ENCODE measurements at regions not wholly inside any gene's neighbourhood (a gene's known extent, or its start where the extent isn't known, plus 50 kb on each side); places are given as distances from the start of the nearest gene placed in this dataset.
"Not testable (repeated sequence)": the region's sequence is repeated elsewhere in the genome, so short reads cannot be mapped to it uniquely, and the experiment has no call there.

- peaks cover 0 to 4% of the 10 kb centered on the region in 2 donors for H3K9me3 ChIP-seq (ENCODE audit: control insufficient read depth in 2 of 2, insufficient read depth in 1 of 2, low read depth in 1 of 2, low read length in 1 of 2)
- H3K4me1 ChIP-seq (ENCODE audit: control insufficient read depth in 2 of 2, insufficient read depth in 2 of 2, low read length in 1 of 2): no peaks in the 10 kb centered on the region
- 28 to 42% methylated on average over 4 of the region's 4 CpGs for WGBS, 2 donors
- H3K27ac ChIP-seq (ENCODE audit: low read depth in 2 of 2, low read length in 1 of 2): no peak overlapping the region
- no peaks in the 10 kb centered on the region for H3K27me3 ChIP-seq (ENCODE audit: control insufficient read depth in 1 of 2, insufficient read depth in 2 of 2, low read length in 2 of 2)
- H3K4me3 ChIP-seq (ENCODE audit: low read depth in 1 of 2, low read length in 2 of 2): no peak overlapping the region
- H3K36me3 ChIP-seq (ENCODE audit: control insufficient read depth in 2 of 2, insufficient read depth in 2 of 2, low read length in 1 of 2): no peaks in the 10 kb centered on the region
Observed at GRCh38 chr5:9820691-9821449, 190.7 kb upstream of the TAS2R1 start.

GRCh38 chr5:9818340-9818845, 188.2 kb upstream of the TAS2R1 start:
- H3K4me1 ChIP-seq (ENCODE audit: control insufficient read depth in 2 of 2, insufficient read depth in 2 of 2, low read length in 1 of 2): no peaks in the 10 kb centered on the region
- WGBS, 2 donors: 85 to 90% methylated on average over 2 of the region's 2 CpGs
- H3K9me3 ChIP-seq (ENCODE audit: control insufficient read depth in 2 of 2, insufficient read depth in 1 of 2, low read depth in 1 of 2, low read length in 1 of 2): peaks cover 0 to 4% of the 10 kb centered on the region in 2 donors
- H3K27me3 ChIP-seq (ENCODE audit: control insufficient read depth in 1 of 2, insufficient read depth in 2 of 2, low read length in 2 of 2): no peaks in the 10 kb centered on the region
- no peaks in the 10 kb centered on the region for H3K36me3 ChIP-seq (ENCODE audit: control insufficient read depth in 2 of 2, insufficient read depth in 2 of 2, low read length in 1 of 2)
- H3K27ac ChIP-seq (ENCODE audit: low read depth in 2 of 2, low read length in 1 of 2): no peak overlapping the region
- H3K4me3 ChIP-seq (ENCODE audit: low read depth in 1 of 2, low read length in 2 of 2): no peak overlapping the region

GRCh38 chr5:9817819-9818218, 187.7 kb upstream of the TAS2R1 start:
- 70 to 74% methylated on average over 4 of the region's 4 CpGs for WGBS, 2 donors
- Histone ChIP-seq H3K4me1 (ENCODE audit: control insufficient read depth in 2 of 2, insufficient read depth in 2 of 2, low read length in 1 of 2) (no peaks in the 10 kb centered on the region), H3K27me3 (ENCODE audit: control insufficient read depth in 1 of 2, insufficient read depth in 2 of 2, low read length in 2 of 2) (no peaks in the 10 kb centered on the region), H3K36me3 (ENCODE audit: control insufficient read depth in 2 of 2, insufficient read depth in 2 of 2, low read length in 1 of 2) (no peaks in the 10 kb centered on the region), H3K9me3 (ENCODE audit: control insufficient read depth in 2 of 2, insufficient read depth in 1 of 2, low read depth in 1 of 2, low read length in 1 of 2) (peaks cover 0 to 4% of the 10 kb centered on the region in 2 donors), H3K27ac (ENCODE audit: low read depth in 2 of 2, low read length in 1 of 2) (no peak overlapping the region), H3K4me3 (ENCODE audit: low read depth in 1 of 2, low read length in 2 of 2) (no peak overlapping the region)

GRCh38 chr5:9815051-9815450, 184.9 kb upstream of the TAS2R1 start:
- no peaks in the 10 kb centered on the region for H3K36me3 ChIP-seq (ENCODE audit: control insufficient read depth in 2 of 2, insufficient read depth in 2 of 2, low read length in 1 of 2)
- peaks cover 0 to 4% of the 10 kb centered on the region in 2 donors for H3K9me3 ChIP-seq (ENCODE audit: control insufficient read depth in 2 of 2, insufficient read depth in 1 of 2, low read depth in 1 of 2, low read length in 1 of 2)
- WGBS, 2 donors: 39 to 48% methylated on average over 1 of the region's 1 CpG
- no peak overlapping the region for H3K27ac ChIP-seq (ENCODE audit: low read depth in 2 of 2, low read length in 1 of 2)
- no peaks in the 10 kb centered on the region for H3K4me1 ChIP-seq (ENCODE audit: control insufficient read depth in 2 of 2, insufficient read depth in 2 of 2, low read length in 1 of 2)
- no peak overlapping the region for H3K4me3 ChIP-seq (ENCODE audit: low read depth in 1 of 2, low read length in 2 of 2)
- H3K27me3 ChIP-seq (ENCODE audit: control insufficient read depth in 1 of 2, insufficient read depth in 2 of 2, low read length in 2 of 2): no peaks in the 10 kb centered on the region

GRCh38 chr5:9813305-9813704, 183.2 kb upstream of the TAS2R1 start:
- no peak overlapping the region for H3K27ac ChIP-seq (ENCODE audit: low read depth in 2 of 2, low read length in 1 of 2)
- no peaks in the 10 kb centered on the region for H3K4me1 ChIP-seq (ENCODE audit: control insufficient read depth in 2 of 2, insufficient read depth in 2 of 2, low read length in 1 of 2)
- peaks cover 0 to under 1% of the 10 kb centered on the region in 2 donors for H3K9me3 ChIP-seq (ENCODE audit: control insufficient read depth in 2 of 2, insufficient read depth in 1 of 2, low read depth in 1 of 2, low read length in 1 of 2)
- no peaks in the 10 kb centered on the region for H3K36me3 ChIP-seq (ENCODE audit: control insufficient read depth in 2 of 2, insufficient read depth in 2 of 2, low read length in 1 of 2)
- no peaks in the 10 kb centered on the region for H3K27me3 ChIP-seq (ENCODE audit: control insufficient read depth in 1 of 2, insufficient read depth in 2 of 2, low read length in 2 of 2)
- WGBS, 2 donors: 67 to 69% methylated on average over 1 of the region's 1 CpG
- H3K4me3 ChIP-seq (ENCODE audit: low read depth in 1 of 2, low read length in 2 of 2): no peak overlapping the region

GRCh38 chr5:9807366-9807765, 177.2 kb upstream of the TAS2R1 start:
- not testable (repeated sequence) for H3K36me3 ChIP-seq (ENCODE audit: control insufficient read depth in 2 of 2, insufficient read depth in 2 of 2, low read length in 1 of 2); H3K4me1 ChIP-seq (ENCODE audit: control insufficient read depth in 2 of 2, insufficient read depth in 2 of 2, low read length in 1 of 2); H3K9me3 ChIP-seq (ENCODE audit: control insufficient read depth in 2 of 2, insufficient read depth in 1 of 2, low read depth in 1 of 2, low read length in 1 of 2); H3K27ac ChIP-seq (ENCODE audit: low read depth in 2 of 2, low read length in 1 of 2); H3K27me3 ChIP-seq (ENCODE audit: control insufficient read depth in 1 of 2, insufficient read depth in 2 of 2, low read length in 2 of 2); H3K4me3 ChIP-seq (ENCODE audit: low read depth in 1 of 2, low read length in 2 of 2)
- 88 to 89% methylated on average over 1 of the region's 1 CpG for WGBS, 2 donors

- no peaks in the 10 kb centered on the region for H3K36me3 ChIP-seq (ENCODE audit: control insufficient read depth in 2 of 2, insufficient read depth in 2 of 2, low read length in 1 of 2)
- peaks cover 0 to 1% of the 10 kb centered on the region in 2 donors for H3K9me3 ChIP-seq (ENCODE audit: control insufficient read depth in 2 of 2, insufficient read depth in 1 of 2, low read depth in 1 of 2, low read length in 1 of 2)
- no peaks in the 10 kb centered on the region for H3K4me1 ChIP-seq (ENCODE audit: control insufficient read depth in 2 of 2, insufficient read depth in 2 of 2, low read length in 1 of 2)
- H3K4me3 ChIP-seq (ENCODE audit: low read depth in 1 of 2, low read length in 2 of 2): no peak overlapping the region
- no peaks in the 10 kb centered on the region for H3K27me3 ChIP-seq (ENCODE audit: control insufficient read depth in 1 of 2, insufficient read depth in 2 of 2, low read length in 2 of 2)
- WGBS, 2 donors: 87 to 90% methylated on average over 2 of the region's 2 CpGs
- no peak overlapping the region for H3K27ac ChIP-seq (ENCODE audit: low read depth in 2 of 2, low read length in 1 of 2)
Observed at GRCh38 chr5:9801908-9802307, 171.8 kb upstream of the TAS2R1 start.

- H3K9me3 ChIP-seq (ENCODE audit: control insufficient read depth in 2 of 2, insufficient read depth in 1 of 2, low read depth in 1 of 2, low read length in 1 of 2): peaks cover 0 to 2% of the 10 kb centered on the region in 2 donors
- H3K4me1 ChIP-seq (ENCODE audit: control insufficient read depth in 2 of 2, insufficient read depth in 2 of 2, low read length in 1 of 2): no peaks in the 10 kb centered on the region
- no peak overlapping the region for H3K4me3 ChIP-seq (ENCODE audit: low read depth in 1 of 2, low read length in 2 of 2)
- H3K36me3 ChIP-seq (ENCODE audit: control insufficient read depth in 2 of 2, insufficient read depth in 2 of 2, low read length in 1 of 2): no peaks in the 10 kb centered on the region
- no peak overlapping the region for H3K27ac ChIP-seq (ENCODE audit: low read depth in 2 of 2, low read length in 1 of 2)
- no peaks in the 10 kb centered on the region for H3K27me3 ChIP-seq (ENCODE audit: control insufficient read depth in 1 of 2, insufficient read depth in 2 of 2, low read length in 2 of 2)
- 19 to 32% methylated on average over 4 of the region's 4 CpGs for WGBS, 2 donors
Observed at GRCh38 chr5:9799606-9800005, 169.5 kb upstream of the TAS2R1 start.

- H3K4me3 ChIP-seq (ENCODE audit: low read depth in 1 of 2, low read length in 2 of 2): no peak overlapping the region
- no peaks in the 10 kb centered on the region for H3K9me3 ChIP-seq (ENCODE audit: control insufficient read depth in 2 of 2, insufficient read depth in 1 of 2, low read depth in 1 of 2, low read length in 1 of 2)
- no peaks in the 10 kb centered on the region for H3K27me3 ChIP-seq (ENCODE audit: control insufficient read depth in 1 of 2, insufficient read depth in 2 of 2, low read length in 2 of 2)
- 90 to 91% methylated on average over 7 of the region's 7 CpGs for WGBS, 2 donors
- H3K36me3 ChIP-seq (ENCODE audit: control insufficient read depth in 2 of 2, insufficient read depth in 2 of 2, low read length in 1 of 2): no peaks in the 10 kb centered on the region
- H3K27ac ChIP-seq (ENCODE audit: low read depth in 2 of 2, low read length in 1 of 2): no peak overlapping the region
- H3K4me1 ChIP-seq (ENCODE audit: control insufficient read depth in 2 of 2, insufficient read depth in 2 of 2, low read length in 1 of 2): peaks cover 0 to 2% of the 10 kb centered on the region in 2 donors
Observed at GRCh38 chr5:9790276-9790675, 160.1 kb upstream of the TAS2R1 start.

GRCh38 chr5:9789777-9790176, 159.6 kb upstream of the TAS2R1 start:
- no peaks in the 10 kb centered on the region for H3K36me3 ChIP-seq (ENCODE audit: control insufficient read depth in 2 of 2, insufficient read depth in 2 of 2, low read length in 1 of 2)
- H3K27me3 ChIP-seq (ENCODE audit: control insufficient read depth in 1 of 2, insufficient read depth in 2 of 2, low read length in 2 of 2): no peaks in the 10 kb centered on the region
- no peak overlapping the region for H3K4me3 ChIP-seq (ENCODE audit: low read depth in 1 of 2, low read length in 2 of 2)
- 61 to 62% methylated on average over 1 of the region's 1 CpG for WGBS, 2 donors
- H3K4me1 ChIP-seq (ENCODE audit: control insufficient read depth in 2 of 2, insufficient read depth in 2 of 2, low read length in 1 of 2): peaks cover 0 to 2% of the 10 kb centered on the region in 2 donors
- no peak overlapping the region for H3K27ac ChIP-seq (ENCODE audit: low read depth in 2 of 2, low read length in 1 of 2)
- no peaks in the 10 kb centered on the region for H3K9me3 ChIP-seq (ENCODE audit: control insufficient read depth in 2 of 2, insufficient read depth in 1 of 2, low read depth in 1 of 2, low read length in 1 of 2)

All from esophagus (tissue), 2 donors.